Liver (tissue), 8 donors: ENCODE measurements at regions not wholly inside any gene's neighbourhood (a gene's known extent, or its start where the extent isn't known, plus 50 kb on each side); places are given as distances from the start of the nearest gene placed in this dataset.
"Not testable (repeated sequence)": the region's sequence is repeated elsewhere in the genome, so short reads cannot be mapped to it uniquely, and the experiment has no call there.

Experiments used
- DNase-seq: peaks from one replicate; pipeline ENCODE4 v3.0.0-alpha.2; 2017; ENCODE audit warnings: low spot score
- H3K27ac ChIP-seq, 2 donors: one replicate each; pipeline ENCODE4 v1.7.0; 2013; ENCODE audit warnings: inconsistent platforms in 2 of 2, low read length in 2 of 2, control low read depth in 1 of 2, low read depth in 1 of 2, mild to moderate bottlenecking in 1 of 2
- H3K27me3 ChIP-seq, 4 donors: one replicate each; pipeline versions ENCODE4 v1.6.1 to v1.7.0; 2013; ENCODE audit warnings: low read length in 3 of 4, inconsistent platforms in 1 of 4, mild to moderate bottlenecking in 1 of 4, moderate library complexity in 1 of 4; ENCODE audit not compliant: control insufficient read depth in 4 of 4, insufficient read depth in 4 of 4
- H3K36me3 ChIP-seq, 4 donors: one replicate each; pipeline versions ENCODE4 v1.6.1 to v1.7.0; 2013; ENCODE audit warnings: low read length in 3 of 4, mild to moderate bottlenecking in 3 of 4, low read depth in 1 of 4, moderate library complexity in 1 of 4; ENCODE audit not compliant: control insufficient read depth in 4 of 4, insufficient read depth in 3 of 4
- H3K4me1 ChIP-seq, 4 donors: one replicate each; pipeline versions ENCODE4 v1.6.1 to v1.7.0; 2013; ENCODE audit warnings: low read length in 3 of 4, mild to moderate bottlenecking in 3 of 4, moderate library complexity in 1 of 4; ENCODE audit not compliant: control insufficient read depth in 4 of 4, insufficient read depth in 4 of 4
- H3K4me3 ChIP-seq, 3 donors: one replicate each; pipeline versions ENCODE4 v1.6.1 to v1.7.0; 2013; ENCODE audit warnings: low read length in 3 of 3, control low read depth in 1 of 3, low read depth in 1 of 3, mild to moderate bottlenecking in 1 of 3
- H3K9ac ChIP-seq, 2 donors: one replicate each; pipeline ENCODE4 v1.7.0; 2013; ENCODE audit warnings: low read length in 2 of 2, mild to moderate bottlenecking in 2 of 2, moderate library complexity in 2 of 2, control low read depth in 1 of 2, low read depth in 1 of 2
- H3K9me3 ChIP-seq, 4 donors: one replicate each; pipeline versions ENCODE4 v1.6.1 to v1.7.0; 2013; ENCODE audit warnings: low read length in 3 of 4; ENCODE audit not compliant: control insufficient read depth in 4 of 4
- EGR1 ChIP-seq, 2 donors: IDR thresholded peaks; 2 replicates each; pipeline ENCODE4 v1.6.1; 2016 to 2018; ENCODE audit warnings: antibody characterized with exemption in 2 of 2, low read depth in 2 of 2
- FOXA1 ChIP-seq: IDR thresholded peaks from 2 replicates; pipeline ENCODE4 v1.6.1; 2016; ENCODE audit warnings: antibody characterized with exemption
- FOXA2 ChIP-seq: IDR thresholded peaks from 2 replicates; pipeline ENCODE4 v1.6.1; 2016; ENCODE audit warnings: antibody characterized with exemption
- GABPA ChIP-seq, 2 donors: IDR thresholded peaks in 1 of 2; conservative IDR thresholded peaks in 1 of 2; 2 replicates each; pipeline ENCODE4 v1.6.1; 2016; ENCODE audit warnings: antibody characterized with exemption in 2 of 2, mild to moderate bottlenecking in 1 of 2, moderate library complexity in 1 of 2
- HNF4G ChIP-seq: IDR thresholded peaks from 2 replicates; pipeline ENCODE4 v1.6.1; 2016; ENCODE audit warnings: antibody characterized with exemption
- JUND ChIP-seq, 2 donors: IDR thresholded peaks; 2 replicates each; pipeline ENCODE4 v1.6.1; 2016; ENCODE audit warnings: antibody characterized with exemption in 2 of 2
- NR2F2 ChIP-seq: IDR thresholded peaks from 2 replicates; pipeline ENCODE4 v1.6.1; 2016; ENCODE audit warnings: antibody characterized with exemption
- RAD21 ChIP-seq, 2 donors: IDR thresholded peaks; 2 replicates each; pipeline ENCODE4 v1.6.1; 2016; ENCODE audit warnings: antibody characterized with exemption in 2 of 2, mild to moderate bottlenecking in 2 of 2
- RXRA ChIP-seq, 2 donors: IDR thresholded peaks; 2 replicates each; pipeline ENCODE4 v1.6.1; 2017 to 2018; ENCODE audit warnings: antibody characterized with exemption in 2 of 2, mild to moderate bottlenecking in 1 of 2
- SP1 ChIP-seq: IDR thresholded peaks from 2 replicates; pipeline ENCODE4 v1.6.1; 2018; ENCODE audit warnings: antibody characterized with exemption, mild to moderate bottlenecking
- TAF1 ChIP-seq: conservative IDR thresholded peaks from 2 replicates; pipeline ENCODE4 v1.6.1; 2016; ENCODE audit warnings: antibody characterized with exemption, mild to moderate bottlenecking
- YY1 ChIP-seq: IDR thresholded peaks from 2 replicates; pipeline ENCODE4 v1.6.1; 2016; ENCODE audit warnings: antibody characterized with exemption, mild to moderate bottlenecking
- WGBS: extraction: QIAGEN DNeasy Blood & Tissue Kit; methylation state at CpG from one replicate; pipeline ENCODE4 v1.1.7; 2013; 5-methylcytosine and 5-hydroxymethylcytosine counted together
- TF ChIP-seq, protein P1 (sequence below): IDR thresholded peaks from 2 replicates; pipeline ENCODE4 v1.6.1; 2016; ENCODE audit warnings: antibody characterized with exemption
- TF ChIP-seq, protein P2 (sequence below): fragments of 150-350 bp; IDR thresholded peaks from 2 replicates; pipeline ENCODE4 v1.5.1; 2017; ENCODE audit warnings: improper control_type of control experiment, low read depth, low read length; ENCODE audit not compliant: missing input control
- TF ChIP-seq, protein P3 (sequence below): IDR thresholded peaks from 2 replicates; pipeline ENCODE4 v1.6.1; 2016; ENCODE audit warnings: antibody characterized with exemption
- TF ChIP-seq, protein P4 (sequence below): IDR thresholded peaks from 2 replicates; pipeline ENCODE4 v1.6.1; 2016; ENCODE audit warnings: antibody characterized with exemption, mild to moderate bottlenecking
- donor health status: healthy.
- donor health status: healthy.
- donor health status: healthy.
- donor health status: healthy.
- donor health status: healthy.

DNA sequence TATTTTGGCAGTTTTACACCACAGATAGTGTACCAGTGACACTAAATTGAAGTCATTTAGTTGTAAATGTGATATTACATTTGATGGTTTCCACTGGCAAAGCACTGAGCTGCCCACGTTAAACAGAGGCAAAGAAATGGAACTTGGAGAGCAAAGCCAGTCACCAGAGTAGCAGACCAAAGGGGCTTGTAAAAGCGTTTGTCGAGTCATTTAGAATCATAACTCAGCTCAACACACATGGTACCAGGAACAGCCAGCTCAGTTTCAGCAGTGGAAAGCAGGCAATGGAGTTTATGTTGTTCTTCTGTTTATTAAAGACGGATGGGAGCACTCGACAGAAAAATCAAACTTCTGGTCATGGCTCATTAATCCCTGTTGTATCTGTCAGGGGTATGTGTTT lies 91.2 kb downstream of the POU3F3 start:
- no peak overlapping the region for H3K27ac ChIP-seq
- no peaks in the 10 kb centered on the region for H3K9me3 ChIP-seq
- H3K27me3 ChIP-seq: peaks cover 0 to 12% (median under 1%) of the 10 kb centered on the region in 4 donors
- no peak for DNase-seq
- no peak overlapping the region for H3K4me3 ChIP-seq
- WGBS: 60% methylated on average over 5 of the region's 5 CpGs
- no peaks in the 10 kb centered on the region for H3K36me3 ChIP-seq
- no peak overlapping the region for H3K9ac ChIP-seq
- TF ChIP-seq FOXA2 (no peak), JUND (IDR thresholded peaks at IDR 0.05) (no peak), NR2F2 (no peak), RXRA (IDR thresholded peaks at IDR 0.05) (no peak), SP1 (no peak), FOXA1 (no peak), GABPA (IDR thresholded peaks at IDR 0.05 in 1 of 2, conservative IDR thresholded peaks at IDR 0.05 in 1 of 2) (no peak)
- TF ChIP-seq, protein P1, sequence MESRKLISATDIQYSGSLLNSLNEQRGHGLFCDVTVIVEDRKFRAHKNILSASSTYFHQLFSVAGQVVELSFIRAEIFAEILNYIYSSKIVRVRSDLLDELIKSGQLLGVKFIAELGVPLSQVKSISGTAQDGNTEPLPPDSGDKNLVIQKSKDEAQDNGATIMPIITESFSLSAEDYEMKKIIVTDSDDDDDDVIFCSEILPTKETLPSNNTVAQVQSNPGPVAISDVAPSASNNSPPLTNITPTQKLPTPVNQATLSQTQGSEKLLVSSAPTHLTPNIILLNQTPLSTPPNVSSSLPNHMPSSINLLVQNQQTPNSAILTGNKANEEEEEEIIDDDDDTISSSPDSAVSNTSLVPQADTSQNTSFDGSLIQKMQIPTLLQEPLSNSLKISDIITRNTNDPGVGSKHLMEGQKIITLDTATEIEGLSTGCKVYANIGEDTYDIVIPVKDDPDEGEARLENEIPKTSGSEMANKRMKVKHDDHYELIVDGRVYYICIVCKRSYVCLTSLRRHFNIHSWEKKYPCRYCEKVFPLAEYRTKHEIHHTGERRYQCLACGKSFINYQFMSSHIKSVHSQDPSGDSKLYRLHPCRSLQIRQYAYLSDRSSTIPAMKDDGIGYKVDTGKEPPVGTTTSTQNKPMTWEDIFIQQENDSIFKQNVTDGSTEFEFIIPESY: no peak
- TF ChIP-seq, protein P2, sequence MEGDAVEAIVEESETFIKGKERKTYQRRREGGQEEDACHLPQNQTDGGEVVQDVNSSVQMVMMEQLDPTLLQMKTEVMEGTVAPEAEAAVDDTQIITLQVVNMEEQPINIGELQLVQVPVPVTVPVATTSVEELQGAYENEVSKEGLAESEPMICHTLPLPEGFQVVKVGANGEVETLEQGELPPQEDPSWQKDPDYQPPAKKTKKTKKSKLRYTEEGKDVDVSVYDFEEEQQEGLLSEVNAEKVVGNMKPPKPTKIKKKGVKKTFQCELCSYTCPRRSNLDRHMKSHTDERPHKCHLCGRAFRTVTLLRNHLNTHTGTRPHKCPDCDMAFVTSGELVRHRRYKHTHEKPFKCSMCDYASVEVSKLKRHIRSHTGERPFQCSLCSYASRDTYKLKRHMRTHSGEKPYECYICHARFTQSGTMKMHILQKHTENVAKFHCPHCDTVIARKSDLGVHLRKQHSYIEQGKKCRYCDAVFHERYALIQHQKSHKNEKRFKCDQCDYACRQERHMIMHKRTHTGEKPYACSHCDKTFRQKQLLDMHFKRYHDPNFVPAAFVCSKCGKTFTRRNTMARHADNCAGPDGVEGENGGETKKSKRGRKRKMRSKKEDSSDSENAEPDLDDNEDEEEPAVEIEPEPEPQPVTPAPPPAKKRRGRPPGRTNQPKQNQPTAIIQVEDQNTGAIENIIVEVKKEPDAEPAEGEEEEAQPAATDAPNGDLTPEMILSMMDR: no peak
- TF ChIP-seq, protein P3, sequence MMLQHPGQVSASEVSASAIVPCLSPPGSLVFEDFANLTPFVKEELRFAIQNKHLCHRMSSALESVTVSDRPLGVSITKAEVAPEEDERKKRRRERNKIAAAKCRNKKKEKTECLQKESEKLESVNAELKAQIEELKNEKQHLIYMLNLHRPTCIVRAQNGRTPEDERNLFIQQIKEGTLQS: no peak
- no peaks in the 10 kb centered on the region for H3K4me1 ChIP-seq

DNA sequence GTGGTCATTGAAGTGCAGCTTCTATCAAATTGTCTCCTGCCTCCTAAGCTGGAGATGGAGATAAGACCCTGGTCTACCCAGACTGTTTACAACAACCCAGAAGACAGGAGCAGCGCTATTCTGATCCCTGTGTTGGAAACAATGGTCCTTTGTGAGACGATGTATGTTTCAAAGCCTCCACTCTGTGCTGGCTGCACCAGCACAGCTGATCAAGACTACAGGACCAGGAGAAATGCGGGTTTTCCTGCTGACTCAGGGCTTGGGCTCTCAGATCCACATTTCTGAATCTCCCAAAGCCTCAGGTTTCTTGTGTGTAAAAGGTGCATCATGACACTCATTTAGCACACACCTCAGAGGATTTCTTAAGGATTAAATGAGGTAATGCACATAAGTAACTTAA lies 92.0 kb downstream of the POU3F3 start:
- no peak overlapping the region for H3K27ac ChIP-seq
- H3K27me3 ChIP-seq: peaks cover 0 to 12% (median under 1%) of the 10 kb centered on the region in 4 donors
- TF ChIP-seq EGR1 (IDR thresholded peaks at IDR 0.05; ENCODE audit: low read depth in 2 of 2): no peak
- no peak for TF ChIP-seq JUND (IDR thresholded peaks at IDR 0.05)
- TF ChIP-seq HNF4G: no peak
- TF ChIP-seq FOXA1: no peak
- no peak for TF ChIP-seq GABPA (IDR thresholded peaks at IDR 0.05 in 1 of 2, conservative IDR thresholded peaks at IDR 0.05 in 1 of 2)
- TF ChIP-seq TAF1: no peak
- TF ChIP-seq RXRA (IDR thresholded peaks at IDR 0.05): no peak
- no peak for TF ChIP-seq SP1
- TF ChIP-seq, protein P4, sequence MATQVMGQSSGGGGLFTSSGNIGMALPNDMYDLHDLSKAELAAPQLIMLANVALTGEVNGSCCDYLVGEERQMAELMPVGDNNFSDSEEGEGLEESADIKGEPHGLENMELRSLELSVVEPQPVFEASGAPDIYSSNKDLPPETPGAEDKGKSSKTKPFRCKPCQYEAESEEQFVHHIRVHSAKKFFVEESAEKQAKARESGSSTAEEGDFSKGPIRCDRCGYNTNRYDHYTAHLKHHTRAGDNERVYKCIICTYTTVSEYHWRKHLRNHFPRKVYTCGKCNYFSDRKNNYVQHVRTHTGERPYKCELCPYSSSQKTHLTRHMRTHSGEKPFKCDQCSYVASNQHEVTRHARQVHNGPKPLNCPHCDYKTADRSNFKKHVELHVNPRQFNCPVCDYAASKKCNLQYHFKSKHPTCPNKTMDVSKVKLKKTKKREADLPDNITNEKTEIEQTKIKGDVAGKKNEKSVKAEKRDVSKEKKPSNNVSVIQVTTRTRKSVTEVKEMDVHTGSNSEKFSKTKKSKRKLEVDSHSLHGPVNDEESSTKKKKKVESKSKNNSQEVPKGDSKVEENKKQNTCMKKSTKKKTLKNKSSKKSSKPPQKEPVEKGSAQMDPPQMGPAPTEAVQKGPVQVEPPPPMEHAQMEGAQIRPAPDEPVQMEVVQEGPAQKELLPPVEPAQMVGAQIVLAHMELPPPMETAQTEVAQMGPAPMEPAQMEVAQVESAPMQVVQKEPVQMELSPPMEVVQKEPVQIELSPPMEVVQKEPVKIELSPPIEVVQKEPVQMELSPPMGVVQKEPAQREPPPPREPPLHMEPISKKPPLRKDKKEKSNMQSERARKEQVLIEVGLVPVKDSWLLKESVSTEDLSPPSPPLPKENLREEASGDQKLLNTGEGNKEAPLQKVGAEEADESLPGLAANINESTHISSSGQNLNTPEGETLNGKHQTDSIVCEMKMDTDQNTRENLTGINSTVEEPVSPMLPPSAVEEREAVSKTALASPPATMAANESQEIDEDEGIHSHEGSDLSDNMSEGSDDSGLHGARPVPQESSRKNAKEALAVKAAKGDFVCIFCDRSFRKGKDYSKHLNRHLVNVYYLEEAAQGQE: no peak
- TF ChIP-seq YY1: no peak
- TF ChIP-seq, protein P2: no peak
- TF ChIP-seq NR2F2: no peak
- TF ChIP-seq, protein P3: no peak
- no peak for TF ChIP-seq RAD21 (IDR thresholded peaks at IDR 0.05)
- no peaks in the 10 kb centered on the region for H3K9me3 ChIP-seq
- no peak for DNase-seq
- no peak overlapping the region for H3K9ac ChIP-seq
- no peaks in the 10 kb centered on the region for H3K36me3 ChIP-seq
- 29% methylated on average over 3 of the region's 3 CpGs for WGBS
- no peaks in the 10 kb centered on the region for H3K4me1 ChIP-seq
- no peak overlapping the region for H3K4me3 ChIP-seq

DNA sequence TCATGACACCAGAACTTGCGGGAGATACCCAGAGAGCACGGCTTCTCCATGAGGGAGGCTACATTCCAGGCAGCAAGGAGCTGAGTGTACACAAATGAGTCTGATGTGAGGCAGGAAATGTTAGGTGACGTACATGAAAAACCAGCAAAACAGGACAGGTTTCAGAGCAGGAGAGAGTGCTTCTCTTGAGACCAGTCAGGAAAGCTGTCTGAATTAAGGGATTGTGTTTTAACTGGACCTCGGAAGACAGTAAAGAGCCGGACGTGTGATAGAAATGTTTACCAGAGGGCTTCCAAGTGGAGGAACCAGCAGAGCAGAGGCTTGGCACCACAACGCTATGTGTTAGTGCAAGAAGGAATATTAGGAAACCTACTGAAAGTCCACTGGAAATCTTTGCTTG lies 90.4 kb upstream of the MRPS9 start:
- not testable (repeated sequence) for H3K4me1 ChIP-seq, H3K9ac ChIP-seq, H3K36me3 ChIP-seq, H3K9me3 ChIP-seq, H3K4me3 ChIP-seq, DNase-seq, H3K27ac ChIP-seq
- 55% methylated on average over 7 of the region's 7 CpGs for WGBS
- peaks cover 0 to 12% (median under 1%) of the 10 kb centered on the region in 4 donors for H3K27me3 ChIP-seq
